ENCODE measurements at regions not wholly inside any gene's neighbourhood (a gene's known extent, or its start where the extent isn't known, plus 50 kb on each side); places are given as distances from the start of the nearest gene placed in this dataset.

GRCh38 chr2:10183146-10183675, 60.7 kb downstream of the RRM2 start:
- H3K4me3 ChIP-seq (replicated peaks; ENCODE audit: low read depth, low read length): no peak overlapping the region
- DNase-seq (ENCODE audit: low read depth): no peak
- TF ChIP-seq CTCF (IDR thresholded peaks at IDR 0.05; ENCODE audit: low read length, missing control alignments): no peak

GRCh38 chr2:10184421-10184820, 61.9 kb downstream of the RRM2 start:
- DNase-seq (ENCODE audit: low read depth): no peak
- H3K4me3 ChIP-seq (replicated peaks; ENCODE audit: low read depth, low read length): no peak overlapping the region
- no peak for TF ChIP-seq CTCF (IDR thresholded peaks at IDR 0.05; ENCODE audit: low read length, missing control alignments)

- H3K4me3 ChIP-seq (replicated peaks; ENCODE audit: low read depth, low read length): no peak overlapping the region
- no peak for TF ChIP-seq CTCF (IDR thresholded peaks at IDR 0.05; ENCODE audit: low read length, missing control alignments)
- peak; percentile 15 for DNase-seq (ENCODE audit: low read depth)
Observed at GRCh38 chr2:10185046-10185445, 62.5 kb downstream of the RRM2 start.

GRCh38 chr2:10185755-10186154, 63.2 kb downstream of the RRM2 start:
- DNase-seq (ENCODE audit: low read depth): no peak
- TF ChIP-seq CTCF (IDR thresholded peaks at IDR 0.05; ENCODE audit: low read length, missing control alignments): no peak
- H3K4me3 ChIP-seq (replicated peaks; ENCODE audit: low read depth, low read length): no peak overlapping the region

- no peak for TF ChIP-seq CTCF (IDR thresholded peaks at IDR 0.05; ENCODE audit: low read length, missing control alignments)
- H3K4me3 ChIP-seq (replicated peaks; ENCODE audit: low read depth, low read length): no peak overlapping the region
Observed at GRCh38 chr2:10186868-10187535, 64.5 kb downstream of the RRM2 start.

GRCh38 chr2:10187661-10188060, 65.1 kb downstream of the RRM2 start:
- DNase-seq (ENCODE audit: low read depth): no peak
- H3K4me3 ChIP-seq (replicated peaks; ENCODE audit: low read depth, low read length): no peak overlapping the region
- TF ChIP-seq CTCF (IDR thresholded peaks at IDR 0.05; ENCODE audit: low read length, missing control alignments): no peak

More at GRCh38 chr2:10186868-10187535, 64.5 kb downstream of the RRM2 start:
- no peak for DNase-seq (ENCODE audit: low read depth)

- TF ChIP-seq CTCF (IDR thresholded peaks at IDR 0.05; ENCODE audit: low read length, missing control alignments): peak; percentile 35
- no peak overlapping the region for H3K4me3 ChIP-seq (replicated peaks; ENCODE audit: low read depth, low read length)
- peak; percentile 31 for DNase-seq (ENCODE audit: low read depth)
Observed at GRCh38 chr2:10188211-10188610, 65.7 kb downstream of the RRM2 start.
